ENCODE measurements at regions not wholly inside any gene's neighbourhood (a gene's known extent, or its start where the extent isn't known, plus 50 kb on each side); places are given as distances from the start of the nearest gene placed in this dataset.

DNA sequence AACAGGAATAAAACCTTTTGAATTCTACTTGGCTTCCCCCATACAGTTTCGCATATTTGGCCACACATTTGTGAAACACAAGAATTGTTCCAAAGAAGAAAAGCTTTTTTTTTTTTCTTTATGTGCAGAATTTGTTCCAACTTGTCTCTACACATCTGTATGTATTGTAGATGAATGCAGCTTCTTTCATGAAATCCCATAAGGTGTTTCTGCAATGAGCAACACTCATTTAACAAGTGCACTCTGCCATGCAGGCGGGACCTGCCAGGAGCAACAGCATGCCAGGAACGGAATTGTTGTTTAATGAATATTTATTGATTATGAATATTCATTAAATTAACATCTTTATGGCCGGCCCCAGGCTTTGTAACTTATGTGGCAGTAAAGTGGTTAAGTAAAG lies 1075.0 kb downstream of the TTLL7 start:
- no peak for DNase-seq

DNA sequence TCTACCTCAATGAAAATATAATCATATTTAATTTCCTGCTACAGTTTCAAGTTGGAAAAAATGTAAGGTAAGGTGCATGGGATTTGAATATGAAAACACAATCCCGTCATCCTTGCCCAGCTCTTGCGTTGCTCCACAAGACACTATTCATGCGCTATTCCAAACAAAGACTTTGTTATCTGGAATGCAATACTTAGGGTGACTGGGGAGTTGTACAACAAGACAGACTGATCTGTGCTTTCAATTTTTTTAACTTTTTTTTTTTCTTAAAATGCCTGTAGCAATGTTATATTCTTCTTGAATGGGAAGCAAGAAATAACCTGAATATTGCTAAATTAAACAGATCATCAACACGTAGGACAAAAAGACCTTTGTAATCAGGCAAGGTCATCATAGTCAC lies 1077.2 kb downstream of the TTLL7 start:
- DNase-seq, result no peak

DNA sequence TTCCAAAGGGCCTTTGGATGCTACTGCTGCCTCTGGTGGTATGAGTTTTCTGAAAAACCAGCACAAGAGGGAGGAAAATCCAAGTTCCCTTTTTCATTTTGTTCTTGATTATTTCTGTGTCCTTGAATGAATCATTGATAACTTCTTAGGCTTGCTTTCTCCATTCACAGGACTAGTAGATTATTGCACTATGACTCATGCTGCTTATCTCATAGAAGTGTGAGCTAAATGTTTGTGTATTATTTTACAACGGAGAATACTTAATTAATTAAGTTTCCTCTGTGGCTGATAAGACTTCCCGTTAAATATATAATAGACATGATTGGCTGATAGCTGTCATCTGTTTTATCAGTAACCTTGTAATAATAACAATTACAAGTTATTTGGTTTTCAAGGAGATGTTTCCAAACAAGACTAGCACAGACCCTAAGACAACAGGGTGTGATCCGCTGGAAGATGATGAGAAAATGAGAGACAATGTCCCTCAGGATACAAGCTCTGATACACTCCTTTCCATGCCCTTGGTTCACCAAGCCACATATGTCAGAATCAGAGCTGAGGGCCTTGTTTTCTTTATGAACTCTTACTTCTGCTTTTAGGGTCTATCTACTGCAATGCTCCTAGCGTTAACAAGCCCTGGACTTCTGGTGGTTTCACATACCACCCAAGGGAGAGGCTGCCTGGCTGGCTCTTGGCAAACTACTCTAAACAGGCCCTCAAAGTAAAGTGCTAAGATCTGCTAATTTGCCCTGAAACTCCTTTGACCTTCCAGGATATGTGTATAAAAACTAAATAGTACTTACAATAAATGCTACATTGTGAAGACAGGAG lies 1078.3 kb downstream of the TTLL7 start:
- no peak for DNase-seq

DNA sequence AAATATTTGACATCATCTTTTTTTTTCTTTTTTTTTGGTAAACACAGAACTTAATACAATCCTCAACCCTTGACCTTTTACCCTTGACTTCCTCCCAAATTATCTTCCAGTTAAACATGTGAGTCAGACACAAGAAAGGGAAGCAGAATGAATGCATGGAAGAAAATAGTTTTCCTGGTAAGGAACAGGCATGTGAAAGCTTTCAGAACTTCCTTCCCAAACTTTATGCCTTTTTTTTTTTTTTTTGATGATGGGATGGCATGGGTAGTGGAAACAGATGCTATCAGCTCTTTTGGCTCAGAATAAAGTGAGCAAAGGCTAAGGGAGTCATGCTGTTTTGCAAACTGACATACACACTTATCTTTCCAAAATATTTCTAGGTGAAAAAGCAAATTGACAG lies 1079.1 kb downstream of the TTLL7 start:
- no peak for DNase-seq

DNA sequence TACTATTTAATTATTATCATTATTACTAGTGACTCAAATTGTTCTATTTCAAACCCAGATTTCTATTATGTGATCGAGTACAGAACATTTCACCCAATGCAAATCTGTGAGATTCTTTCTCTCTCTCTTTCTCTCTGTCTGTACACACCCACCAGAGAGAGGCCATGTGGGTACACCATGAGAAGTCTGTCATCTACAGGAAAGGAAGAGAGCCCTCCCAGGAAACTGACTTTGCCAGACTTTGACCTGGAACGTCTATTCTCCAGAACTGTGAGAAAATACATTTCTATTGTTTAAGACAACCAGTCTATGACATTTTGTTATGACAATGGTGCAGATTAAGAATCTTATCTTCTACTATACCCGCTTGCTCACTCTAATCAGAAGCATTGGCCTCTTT lies 1091.6 kb downstream of the TTLL7 start:
- DNase-seq, result no peak

DNA sequence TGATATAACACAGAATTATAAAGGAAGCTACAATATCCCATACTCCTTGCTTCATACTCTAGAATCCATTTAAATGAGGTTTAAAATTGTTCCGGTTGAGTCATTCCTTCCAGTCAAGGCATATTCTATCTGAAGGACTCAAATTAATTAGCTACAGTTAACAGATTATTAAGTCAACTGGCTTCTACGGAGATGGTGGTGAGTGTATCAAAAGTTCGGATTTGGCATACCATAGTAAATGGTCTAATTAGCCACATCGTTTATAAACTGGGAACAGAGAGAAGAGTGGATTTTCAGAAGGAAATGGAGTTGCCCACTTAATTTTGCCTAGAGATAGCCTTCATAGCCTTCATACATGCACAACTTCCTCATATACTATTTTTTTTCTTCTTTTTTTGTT lies 1095.3 kb downstream of the TTLL7 start:
- DNase-seq, result no peak

DNA sequence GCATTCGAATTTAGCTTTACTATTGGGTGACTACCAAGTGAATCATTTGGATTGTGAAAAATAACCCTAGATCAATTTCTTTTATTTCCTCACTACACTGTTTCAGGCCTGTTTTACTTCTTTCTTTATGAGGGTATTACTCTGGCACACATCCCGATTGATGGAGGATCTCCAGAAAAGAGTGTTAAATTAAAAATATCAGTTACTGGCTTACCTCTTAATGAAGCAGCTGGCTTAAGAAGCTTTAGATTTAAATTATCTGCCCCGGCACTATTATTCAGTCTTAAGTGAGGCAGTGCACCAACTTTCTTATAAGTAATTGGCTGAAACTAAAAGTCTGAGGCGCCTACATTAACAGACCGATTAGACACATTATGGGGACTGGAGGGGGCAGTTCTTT lies 1097.4 kb downstream of the TTLL7 start:
- DNase-seq, result no peak

DNA sequence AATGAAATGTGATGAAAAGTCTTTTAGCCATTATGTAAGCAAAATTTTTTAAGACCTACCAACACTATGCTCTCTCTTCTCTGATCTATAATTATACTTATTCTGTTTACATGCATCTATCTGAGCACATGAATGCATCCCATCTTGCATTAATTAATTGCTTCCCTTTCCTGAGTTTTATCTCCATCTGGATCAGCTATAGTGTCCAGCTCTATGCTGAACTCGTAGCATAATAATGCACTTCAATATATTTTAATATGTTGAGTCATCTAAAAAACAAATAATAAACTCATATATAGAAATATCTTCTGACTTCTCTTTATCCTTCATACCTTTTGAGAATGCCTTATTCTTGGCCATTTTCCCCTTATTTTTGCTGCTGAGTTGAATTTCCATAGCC lies 1097.8 kb downstream of the TTLL7 start:
- no peak for DNase-seq

DNA sequence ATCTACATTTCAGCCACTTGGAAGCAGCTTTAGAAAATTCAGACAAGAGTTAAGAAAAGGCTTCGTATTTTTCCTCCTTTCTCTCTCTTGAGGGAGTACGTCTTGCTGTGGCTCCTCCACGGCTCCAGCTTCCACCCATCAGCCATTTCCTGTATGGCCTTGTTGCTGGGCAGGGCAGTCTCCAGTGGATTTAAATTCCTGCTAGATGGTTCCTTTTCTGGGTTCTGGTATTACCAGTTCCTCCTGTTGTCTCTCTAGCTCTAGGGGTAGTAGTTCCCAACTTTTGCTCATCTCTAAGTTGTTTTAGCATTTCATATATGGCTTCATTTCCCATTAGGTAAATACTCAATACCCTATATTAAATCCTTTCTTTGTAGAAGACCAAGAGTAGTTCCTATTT lies 1098.3 kb downstream of the ADGRL2 start:
- DNase-seq, result no peak

DNA sequence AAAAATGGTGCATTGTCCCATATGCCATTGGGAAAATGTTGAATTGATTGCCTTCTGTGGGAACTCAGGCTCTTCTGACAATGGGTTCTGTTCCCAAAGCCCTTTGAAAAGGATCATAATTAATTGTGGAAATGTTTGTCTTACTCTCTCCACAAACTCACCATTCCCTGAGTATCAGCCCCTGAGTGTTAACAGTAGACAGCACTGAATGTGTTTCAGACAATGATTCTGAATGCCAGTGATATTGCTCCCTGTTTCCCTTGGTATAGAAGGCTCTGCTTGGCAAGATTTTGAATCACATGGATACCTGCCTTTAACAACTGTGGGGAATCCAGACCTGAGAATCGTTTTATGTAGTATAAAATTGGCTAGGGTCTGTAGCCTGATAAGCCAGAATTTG lies 1096.8 kb downstream of the ADGRL2 start:
- DNase-seq, result no peak

DNA sequence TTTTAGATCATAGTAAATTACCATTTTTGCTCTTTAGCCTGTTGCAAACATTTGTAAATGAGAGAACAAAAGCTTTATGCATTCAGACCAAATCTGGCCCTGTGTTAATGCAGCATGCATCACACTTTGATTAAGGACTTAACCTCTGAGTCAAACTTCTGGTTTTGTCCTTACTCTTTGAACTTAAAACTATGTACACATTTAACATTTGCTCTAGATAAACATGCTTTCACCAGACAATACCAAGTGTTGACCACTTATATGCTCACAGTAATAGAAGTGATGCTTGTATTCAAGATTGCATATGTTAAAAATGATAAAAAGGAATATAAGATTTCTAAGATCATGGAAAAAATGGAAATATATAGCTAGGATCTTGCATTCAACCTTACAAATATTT lies 1095.3 kb downstream of the ADGRL2 start:
- DNase-seq, result no peak

DNA sequence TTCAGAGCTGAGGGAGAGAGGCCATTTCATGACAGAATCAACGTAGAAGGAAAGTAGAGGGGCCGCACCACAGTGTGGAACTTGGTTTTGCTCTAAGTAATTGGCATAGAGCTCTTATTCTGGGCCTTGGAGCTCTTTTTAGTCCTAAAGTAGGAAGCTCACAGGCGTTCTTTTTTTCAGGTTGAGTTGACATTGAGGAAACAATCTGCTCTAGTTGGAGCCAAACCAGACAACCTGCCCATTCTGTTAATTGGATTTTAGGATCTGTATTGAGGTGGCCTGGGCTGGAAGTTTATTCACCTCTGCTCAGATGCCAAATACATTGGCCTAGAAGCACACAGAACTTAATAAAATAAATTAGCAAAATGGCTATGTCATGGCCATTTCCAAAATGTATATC lies 1093.9 kb downstream of the ADGRL2 start:
- no peak for DNase-seq

DNA sequence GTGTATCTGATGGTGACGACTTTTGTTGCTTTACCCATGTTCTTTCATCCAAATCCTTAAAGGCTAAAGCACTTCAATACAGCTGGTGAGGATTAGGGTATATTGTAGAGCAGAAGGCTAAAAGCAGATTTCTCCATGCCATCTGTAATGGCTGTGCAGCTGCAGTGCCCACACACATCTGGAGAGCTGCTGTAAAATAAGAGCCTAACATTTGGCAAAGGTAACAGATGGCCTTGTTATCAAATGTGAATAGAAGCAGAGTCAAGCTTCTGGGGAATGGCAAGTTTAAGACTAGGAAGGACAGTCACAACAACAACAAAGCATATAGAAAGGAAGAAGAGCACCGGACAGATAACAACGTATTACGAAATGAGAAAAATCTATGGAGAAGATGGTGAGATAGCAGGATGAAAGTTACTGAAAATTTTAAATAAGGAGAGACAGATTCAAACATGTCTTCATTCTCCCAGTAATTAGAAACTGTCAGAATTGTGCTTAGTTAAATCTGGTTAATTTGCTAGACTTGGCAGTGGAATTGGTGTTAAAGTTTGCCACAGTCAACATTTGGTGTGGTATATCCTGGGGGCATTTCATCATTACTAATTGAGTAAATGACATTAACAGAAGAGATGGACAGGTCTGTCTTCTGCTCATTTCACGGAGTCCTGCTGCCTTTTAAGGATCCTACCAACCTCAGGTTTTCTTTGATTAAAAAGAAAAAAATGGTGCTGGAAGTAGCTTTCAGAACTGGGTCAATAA lies 1093.2 kb downstream of the ADGRL2 start:
- DNase-seq, result no peak

DNA sequence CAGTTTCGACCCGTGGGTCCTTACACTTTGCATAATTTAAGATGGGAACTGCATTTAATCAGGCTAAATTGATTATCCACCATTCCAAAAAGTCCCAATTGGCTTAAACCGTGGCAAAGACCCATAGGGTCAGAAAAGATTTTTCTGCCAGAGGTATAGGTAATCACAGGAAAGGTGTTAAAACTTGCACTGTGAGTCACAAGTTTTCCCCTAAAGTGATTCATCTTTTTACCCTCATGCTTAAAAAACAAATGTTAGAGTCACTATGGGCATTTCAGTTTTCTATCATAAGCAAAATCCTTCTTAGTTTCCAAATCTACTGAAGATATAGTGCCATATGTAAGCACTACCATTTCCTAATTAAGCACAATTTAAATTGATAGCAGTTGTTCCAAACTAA lies 1079.8 kb downstream of the ADGRL2 start:
- DNase-seq, result no peak

DNA sequence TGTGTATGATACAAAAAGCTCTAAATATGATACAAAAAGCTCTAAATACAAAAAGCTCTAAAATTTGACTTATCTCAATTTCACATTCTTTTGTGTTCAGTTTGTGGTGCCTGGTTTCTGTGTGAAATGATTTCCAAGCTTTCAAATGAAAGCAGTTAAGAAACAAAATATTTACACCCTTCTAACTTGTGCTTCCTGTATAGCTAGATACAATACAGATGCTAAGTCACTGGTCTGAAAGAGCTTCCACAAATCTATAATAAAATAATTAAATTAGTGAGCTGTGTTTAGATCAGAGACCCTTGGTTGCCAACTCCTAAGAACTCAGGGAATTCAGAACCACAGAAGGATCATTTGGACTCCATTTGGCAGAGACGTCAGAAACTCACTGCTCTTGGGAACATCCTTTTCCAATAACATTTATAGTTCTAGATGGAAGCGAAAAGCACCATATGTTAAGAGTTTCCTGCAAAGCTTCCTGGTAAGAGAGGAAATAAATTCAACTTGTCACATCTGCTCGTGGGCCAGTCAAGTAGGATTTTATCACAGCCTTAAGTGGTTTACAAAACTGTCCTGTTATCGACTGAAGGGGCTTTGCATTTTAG lies 1079.1 kb downstream of the ADGRL2 start:
- DNase-seq, result no peak

DNA sequence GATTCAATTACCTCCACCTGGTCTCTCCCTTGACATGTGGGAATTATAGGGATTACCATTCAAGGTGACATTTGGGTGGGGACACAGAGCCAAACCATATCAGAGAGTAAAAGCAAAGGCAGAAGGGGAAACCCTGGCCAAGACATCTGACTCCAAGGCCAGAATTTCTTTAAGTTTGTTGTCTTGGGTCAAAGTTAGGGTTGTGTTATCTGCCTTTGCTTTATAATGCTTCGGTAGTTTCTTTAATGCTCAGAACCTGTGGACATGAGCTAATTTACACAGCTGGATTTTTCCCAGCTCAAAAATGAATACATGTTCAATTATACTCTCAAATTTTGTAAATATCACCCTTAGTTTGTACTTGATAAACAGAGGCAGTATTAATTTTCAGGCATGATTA lies 1074.4 kb downstream of the ADGRL2 start:
- DNase-seq, result no peak

DNA sequence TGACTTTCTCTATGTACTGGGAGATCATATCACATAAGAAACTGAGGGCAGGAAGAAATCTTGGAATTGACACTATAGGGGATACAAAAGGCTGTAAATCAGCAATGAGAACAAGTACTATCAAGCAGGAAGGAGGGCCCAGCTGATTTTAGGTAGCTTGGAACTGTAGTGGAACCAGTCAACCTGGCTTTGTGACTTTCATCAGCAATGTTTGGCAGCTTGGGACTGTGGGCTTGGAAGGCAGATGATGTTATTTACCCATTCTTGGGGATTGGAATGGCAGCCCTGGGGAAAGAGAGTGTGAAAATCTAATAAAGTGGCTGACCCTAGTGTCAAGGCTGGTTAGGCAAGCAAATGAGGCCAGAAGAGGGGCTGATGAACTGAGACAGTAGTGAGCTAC lies 1073.3 kb downstream of the ADGRL2 start:
- DNase-seq, result no peak

DNA sequence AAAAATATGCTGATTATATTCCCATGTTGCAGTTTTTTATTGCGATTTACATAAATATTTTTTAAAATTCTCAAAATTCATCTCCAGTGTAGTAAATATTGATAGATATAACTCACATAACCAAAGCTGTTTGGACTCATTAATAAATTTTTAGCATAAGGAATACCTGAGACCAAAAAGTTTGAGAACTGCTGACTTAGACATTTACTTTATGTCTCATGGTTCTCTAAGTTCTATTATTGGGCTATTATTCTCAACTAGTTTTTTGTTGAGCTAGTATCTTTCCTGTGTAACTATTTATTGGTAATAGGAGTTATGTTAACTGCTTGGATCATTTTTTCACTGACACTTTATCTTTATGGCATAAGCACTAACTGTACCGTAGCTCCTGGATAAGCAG lies 1069.6 kb downstream of the ADGRL2 start:
- DNase-seq, result no peak

DNA sequence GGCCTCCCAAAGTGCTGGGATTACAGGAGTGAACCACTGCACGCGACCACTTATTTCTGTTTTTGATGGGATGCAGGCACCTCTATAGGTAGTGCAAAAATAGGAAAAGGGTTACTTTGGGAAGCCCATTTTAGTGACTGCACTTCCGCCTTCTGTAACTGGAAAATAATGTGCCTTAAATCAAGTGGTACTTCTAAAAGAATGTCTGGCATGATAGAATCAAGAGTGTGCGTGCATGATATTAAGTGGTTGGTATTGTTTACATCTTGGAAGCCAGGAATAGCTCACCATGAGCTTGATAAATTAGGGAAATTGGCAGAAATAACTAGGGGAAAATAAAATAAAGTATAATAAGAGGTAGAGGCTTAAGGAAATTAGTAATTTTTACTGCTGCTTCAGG lies 1067.0 kb downstream of the ADGRL2 start:
- no peak for DNase-seq

DNA sequence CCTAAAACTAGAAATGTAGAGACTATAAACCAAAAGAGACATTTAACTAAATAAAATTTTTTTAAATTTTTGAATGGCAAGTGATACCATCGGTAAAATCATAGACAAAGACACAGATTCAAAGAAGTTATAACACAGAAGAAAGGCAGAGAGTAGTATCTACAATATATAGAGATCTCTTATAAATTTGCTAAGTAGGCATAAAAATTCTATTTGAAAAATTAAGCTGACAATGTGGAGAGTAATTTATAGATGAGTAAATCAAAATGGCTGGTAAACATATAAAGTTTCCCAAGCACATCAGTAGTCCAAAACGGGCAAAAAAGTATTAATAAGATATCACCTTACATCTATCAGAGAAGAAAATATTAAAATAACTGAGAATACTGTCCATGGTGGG lies 1061.0 kb downstream of the ADGRL2 start:
- DNase-seq, result no peak

DNA sequence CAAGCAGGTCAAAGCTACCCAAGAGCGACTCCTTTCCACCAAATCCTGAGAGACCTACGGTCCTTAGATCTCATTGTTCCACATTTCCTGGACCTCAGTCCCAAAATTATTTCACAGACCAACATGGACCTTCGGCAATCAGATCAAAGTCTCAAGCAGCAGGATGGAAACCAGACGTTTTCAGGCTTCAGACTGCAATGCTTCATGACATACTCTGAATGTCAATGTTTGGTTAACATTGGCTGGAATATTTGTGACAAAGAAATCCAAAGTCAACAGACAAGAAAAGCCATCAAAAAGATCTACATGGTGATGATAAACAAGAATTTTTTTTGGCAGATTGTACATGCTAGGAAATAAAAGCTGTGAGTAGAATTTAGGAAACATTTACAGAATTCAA lies 1057.3 kb downstream of the ADGRL2 start:
- no peak for DNase-seq

DNA sequence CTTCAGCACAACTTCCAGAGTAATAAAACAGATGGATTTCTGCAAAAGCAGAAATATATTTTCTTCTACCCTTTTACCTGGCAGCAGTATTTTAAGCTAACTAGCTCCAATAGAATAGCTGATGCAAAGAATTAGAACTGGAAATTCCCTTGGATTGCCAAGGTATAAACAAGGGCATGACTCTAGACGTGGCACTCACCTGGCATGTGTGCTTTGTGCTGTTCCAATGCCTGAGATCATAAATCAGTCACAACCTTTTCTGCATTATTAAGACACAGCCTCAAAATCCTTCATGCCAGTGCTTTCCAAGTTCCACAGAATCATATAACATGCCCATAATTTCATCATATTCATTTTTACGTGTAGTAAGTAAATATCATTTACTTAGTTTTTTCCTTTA lies 1048.7 kb downstream of the ADGRL2 start:
- DNase-seq, result no peak

DNA sequence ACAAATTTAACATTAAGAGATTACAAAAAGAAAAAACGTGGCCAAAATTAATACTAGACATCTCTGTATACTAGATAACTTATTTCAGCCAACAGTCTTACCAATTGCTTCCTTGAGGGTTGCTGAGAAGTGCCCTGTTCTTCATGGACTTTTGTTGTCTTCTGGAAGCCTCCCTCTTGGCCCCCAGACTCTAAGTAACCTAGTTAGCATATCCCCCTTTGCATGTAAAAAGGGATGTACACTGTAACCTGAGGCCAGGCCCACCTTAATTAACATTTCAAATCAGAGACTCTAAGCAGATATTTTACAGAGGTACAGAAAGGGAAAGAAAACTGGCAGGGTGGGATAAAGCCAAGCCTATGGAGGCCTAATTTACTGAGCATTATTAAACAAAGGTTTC lies 1047.3 kb downstream of the ADGRL2 start:
- DNase-seq, result no peak

DNA sequence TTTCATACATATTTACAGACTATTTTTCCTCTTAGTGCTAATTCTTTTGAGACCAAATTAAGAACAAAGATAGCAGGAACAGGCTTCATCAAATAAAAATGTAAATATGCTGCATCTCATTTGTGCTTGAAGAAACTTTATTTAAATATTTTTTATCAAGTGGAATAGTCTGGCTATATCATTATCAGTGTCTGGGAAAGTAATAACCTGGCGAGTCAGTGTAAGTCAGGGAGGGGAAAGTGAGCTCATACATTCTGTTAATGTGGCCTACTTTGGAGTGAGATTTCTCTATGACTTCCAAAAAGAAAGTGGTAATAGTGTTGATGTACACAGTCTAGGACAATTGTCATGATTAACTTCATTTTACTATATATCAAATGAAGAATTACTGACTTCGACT lies 1045.1 kb downstream of the ADGRL2 start:
- DNase-seq, result no peak

All from CD4-positive, alpha-beta T cell treated with Interferon gamma for 1 hour (primary cell).